GM12878 (cell line): ENCODE measurements at regions not wholly inside any gene's neighbourhood (a gene's known extent, or its start where the extent isn't known, plus 50 kb on each side); places are given as distances from the start of the nearest gene placed in this dataset.

ENCODE experiments used
- ATAC-seq: fragments of 200-7000 bp; cut with Tn5 transposase; 3 replicates; pipeline ENCODE4 v1.9.1; 2020; ENCODE audit warnings: mild to moderate bottlenecking, moderate library complexity
- BruUV-seq: library from RNA; stranded (reverse); fragments of 400-500 nt; replicated peaks from 2 replicates; lab custom pipeline; 2021; lab: Mats Ljungman, UMichigan
- CTCF ChIA-PET: fragments of 300-600 bp; sonication (Branson Sonifier 250); formaldehyde crosslinking; extraction: SDS; loops from one replicate; lab custom pipeline; 2021; ENCODE audit warnings: inconsistent platforms; lab: Yijun Ruan, JAX
- POLR2A ChIA-PET: fragments of 350-600 bp; formaldehyde crosslinking; extraction: SDS; loops from one replicate; lab custom pipeline; 2021; ENCODE audit warnings: inconsistent platforms; lab: Charles Lee
- RAD21 ChIA-PET: fragments of 300-600 bp; sonication (Branson Sonifier 250); formaldehyde crosslinking; loops from one replicate; lab custom pipeline; 2023; ENCODE audit warnings: antibody characterized with exemption; ENCODE audit not compliant: unreplicated experiment; lab: Charles Lee
- SMC1A ChIA-PET: fragments of 300-600 bp; sonication (Branson Sonifier 250); formaldehyde crosslinking; loops from one replicate; lab custom pipeline; 2023; ENCODE audit not compliant: unreplicated experiment, uncharacterized antibody; lab: Charles Lee
- DNase-seq: peaks from one replicate; pipeline ENCODE4 v3.0.0-alpha.2; 2011; ENCODE audit warnings: low read depth, low spot score
- FAIRE-seq: peaks from 3 replicates; lab custom pipeline; 2011; peaks lifted over from hg19 to GRCh38; lab: Jason Lieb, UNC
- H2AFZ ChIP-seq: 2 replicates; pipeline ENCODE4 v1.6.0; 2011; ENCODE audit warnings: low read depth, low read length, control low read depth; ENCODE audit not compliant: control insufficient read depth
- H3K27ac ChIP-seq: 2 replicates; pipeline ENCODE4 v1.5.1; 2011; ENCODE audit warnings: control low read depth; ENCODE audit not compliant: control insufficient read depth, insufficient read depth
- H3K27me3 ChIP-seq, 2 experiments: replicated peaks in 1 of 2; 2 replicates each; pipeline versions ENCODE4 v1.6.0 to v1.6.1; 2011; ENCODE audit warnings: low read length in 1 of 2; ENCODE audit not compliant: control insufficient read depth in 2 of 2, insufficient read depth in 2 of 2
- H3K36me3 ChIP-seq, 2 experiments: 2 replicates each; pipeline ENCODE4 v1.5.1; 2011; ENCODE audit warnings: low read length in 1 of 2; ENCODE audit not compliant: control insufficient read depth in 2 of 2, insufficient read depth in 2 of 2
- H3K4me1 ChIP-seq: 2 replicates; pipeline ENCODE4 v1.6.1; 2011; ENCODE audit warnings: mild to moderate bottlenecking, low read length, moderate library complexity, mixed read lengths; ENCODE audit not compliant: control insufficient read depth, insufficient read depth
- H3K4me2 ChIP-seq: 2 replicates; pipeline ENCODE4 v1.6.0; 2011; ENCODE audit warnings: control low read depth; ENCODE audit not compliant: control insufficient read depth, insufficient read depth
- H3K4me3 ChIP-seq: fragments of 200-600 bp; sonication (generic); 2 replicates; pipeline ENCODE4 v1.5.1; 2016
- H3K79me2 ChIP-seq: 2 replicates; pipeline ENCODE4 v1.6.0; 2011; ENCODE audit warnings: low read length; ENCODE audit not compliant: control insufficient read depth, insufficient read depth
- H3K9ac ChIP-seq: 2 replicates; pipeline ENCODE4 v1.8.0; 2011; ENCODE audit warnings: low read length, control low read depth, mixed read lengths; ENCODE audit not compliant: control insufficient read depth, insufficient read depth
- H3K9me3 ChIP-seq: replicated peaks from 3 replicates; pipeline ENCODE4 v1.5.1; 2011; ENCODE audit warnings: mild to moderate bottlenecking, low read length; ENCODE audit not compliant: control insufficient read depth, insufficient read depth
- H4K20me1 ChIP-seq: 2 replicates; pipeline ENCODE4 v1.6.0; 2011; ENCODE audit not compliant: control insufficient read depth, insufficient read depth
- E2F4 ChIP-seq: IDR thresholded peaks from 2 replicates; pipeline ENCODE4 v1.6.1; 2012; ENCODE audit warnings: low read depth, low read length, improper control_type of control experiment
- ELK1 ChIP-seq: IDR thresholded peaks from 2 replicates; pipeline ENCODE4 v1.6.1; 2012; ENCODE audit warnings: low read depth, low read length, improper control_type of control experiment
- HDAC2 ChIP-seq: fragments of 200-600 bp; sonication (generic); IDR thresholded peaks from 2 replicates; pipeline ENCODE4 v1.6.1; 2017
- JUND ChIP-seq: IDR thresholded peaks from 2 replicates; pipeline ENCODE4 v1.6.1; 2012; ENCODE audit warnings: low read depth, mild to moderate bottlenecking, low read length, improper control_type of control experiment, moderate library complexity
- LARP7 ChIP-seq: fragments of 450-650 bp; IDR thresholded peaks from 2 replicates; pipeline ENCODE4 v1.6.1; 2017; ENCODE audit warnings: mild to moderate bottlenecking
- MTA3 ChIP-seq: IDR thresholded peaks from 2 replicates; pipeline ENCODE4 v1.6.1; 2012; ENCODE audit warnings: low read length, inconsistent platforms, borderline replicate concordance
- NBN ChIP-seq: fragments of 450-650 bp; IDR thresholded peaks from 2 replicates; pipeline ENCODE4 v1.6.1; 2016
- NFYB ChIP-seq: IDR thresholded peaks from 2 replicates; pipeline ENCODE4 v1.6.1; 2011; ENCODE audit warnings: low read depth, mild to moderate bottlenecking, low read length, improper control_type of control experiment, moderate library complexity; ENCODE audit not compliant: insufficient read depth
- PAX8 ChIP-seq: fragments of 450-650 bp; IDR thresholded peaks from 2 replicates; pipeline ENCODE4 v1.6.1; 2017; ENCODE audit warnings: mild to moderate bottlenecking, moderate library complexity
- PBX3 ChIP-seq: IDR thresholded peaks from 2 replicates; pipeline ENCODE4 v1.6.1; 2011; ENCODE audit warnings: mild to moderate bottlenecking, low read depth, low read length, moderate library complexity; ENCODE audit not compliant: insufficient replicate concordance
- RCOR1 ChIP-seq: conservative IDR thresholded peaks from 2 replicates; pipeline ENCODE4 v1.6.1; 2012; ENCODE audit warnings: low read depth, low read length, improper control_type of control experiment
- SMARCA5 ChIP-seq: fragments of 450-650 bp; IDR thresholded peaks from 2 replicates; pipeline ENCODE4 v1.6.1; 2017; ENCODE audit warnings: mild to moderate bottlenecking
- SP1 ChIP-seq: IDR thresholded peaks from one replicate; pipeline ENCODE4 v1.6.1; 2011; ENCODE audit warnings: low read depth, low read length
- TARDBP ChIP-seq: IDR thresholded peaks from 2 replicates; pipeline ENCODE4 v1.6.1; 2016; ENCODE audit warnings: borderline replicate concordance
- TCF7 ChIP-seq: IDR thresholded peaks from 2 replicates; pipeline ENCODE4 v1.6.1; 2014; ENCODE audit warnings: antibody characterized with exemption, borderline replicate concordance
- WRNIP1 ChIP-seq: IDR thresholded peaks from 2 replicates; pipeline ENCODE4 v1.6.1; 2011; ENCODE audit warnings: low read depth, low read length, improper control_type of control experiment, borderline replicate concordance
- ZNF384 ChIP-seq: IDR thresholded peaks from 2 replicates; pipeline ENCODE4 v1.6.1; 2012; ENCODE audit warnings: low read depth, mild to moderate bottlenecking, low read length, improper control_type of control experiment, borderline replicate concordance
- ZSCAN29 ChIP-seq: fragments of 450-650 bp; IDR thresholded peaks from 2 replicates; pipeline ENCODE4 v1.6.1; 2017; ENCODE audit warnings: mild to moderate bottlenecking, moderate library complexity
- WGBS: methylation state at CpG from one replicate; pipeline ENCODE4 v1.1.6; 2016; ENCODE audit warnings: low lambda C conversion rate; ENCODE audit not compliant: insufficient replicate concordance, insufficient coverage; ENCODE audit errors: missing lambda C conversion rate; 5-methylcytosine and 5-hydroxymethylcytosine counted together
- in situ Hi-C: fragments of 300-500 bp; cut with MboI; formaldehyde crosslinking; loops from 9 replicates; pipeline ENCODE4 v1.14.3; 2018; ENCODE audit warnings: mixed read lengths
- intact Hi-C: fragments of 100-400 bp; cut with micrococcal nuclease; formaldehyde crosslinking; loops from one replicate; pipeline ENCODE4 v1.14.2; 2022; ENCODE audit not compliant: unreplicated experiment
- TF ChIP-seq, protein P1 (sequence below): fragments of 450-650 bp; conservative IDR thresholded peaks from 2 replicates; pipeline ENCODE4 v1.6.1; 2017; ENCODE audit warnings: mild to moderate bottlenecking, moderate library complexity

DNA sequence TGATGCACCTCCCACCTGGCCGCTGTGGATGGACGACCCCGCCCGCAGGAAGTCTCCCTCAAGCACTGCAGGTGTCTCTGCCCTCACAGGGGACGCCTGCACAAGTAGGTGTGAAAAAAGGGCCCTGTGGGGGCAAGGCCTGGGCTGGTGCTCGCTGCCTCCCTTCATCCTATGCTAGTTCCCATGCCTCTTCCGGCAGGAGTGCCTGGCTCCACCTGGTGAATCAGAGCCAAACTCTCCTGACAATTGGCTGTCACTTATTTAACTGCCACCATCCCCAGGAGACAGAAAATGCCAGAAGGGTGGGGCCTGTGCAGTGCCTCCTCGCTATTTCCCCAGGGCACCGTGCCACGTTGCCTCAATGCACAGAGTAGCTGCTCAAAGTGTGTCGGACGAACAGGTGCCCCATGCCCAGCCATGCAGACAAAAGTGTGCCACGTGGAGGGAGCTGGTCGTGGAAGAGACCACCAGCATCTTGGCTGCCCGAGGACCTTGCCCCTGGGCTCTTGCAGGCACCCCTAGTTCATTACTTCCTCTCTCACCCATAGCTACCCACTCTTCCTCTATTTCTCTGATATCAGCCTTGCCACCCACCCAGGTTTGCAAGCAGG, 170.7 kb downstream of the SEC14L1 start:
- H3K4me3 ChIP-seq: no peak overlapping the region
- ATAC-seq (no peak), FAIRE-seq (no peak), DNase-seq (no peak)
- SMC1A ChIA-PET: no interaction called here
- H3K79me2 ChIP-seq: no peaks in the 10 kb centered on the region
- H3K4me2 ChIP-seq: no peak overlapping the region
- H3K27ac ChIP-seq: no peak overlapping the region
- H2AFZ ChIP-seq: no peak overlapping the region
- intact Hi-C loops (no loop called here), in situ Hi-C loops (no loop called here)
- RAD21 ChIA-PET: no interaction called here
- BruUV-seq: no TSS peak
- no peaks in the 10 kb centered on the region; a peak in 2 of 4 replicates for H3K36me3 ChIP-seq
- no peaks in the 10 kb centered on the region for H4K20me1 ChIP-seq
- POLR2A ChIA-PET: interaction anchor here (0.6 kb wide), 1 partner anchor 45 kb away, joined by 3 read pairs; no protein-coding TSS in a partner anchor
- no peaks in the 10 kb centered on the region for H3K27me3 ChIP-seq
- H3K4me1 ChIP-seq: peaks cover 6% of the 10 kb centered on the region; the same call in 1 of the 2 replicates
- CTCF ChIA-PET: no interaction called here
- 23% methylated on average over 15 of the region's 15 CpGs for WGBS
- TF ChIP-seq TCF7 (no peak), TARDBP (no peak), RCOR1 (no peak), ZNF384 (no peak), ELK1 (no peak), PBX3 (no peak), JUND (no peak), LARP7 (no peak), E2F4 (no peak), HDAC2 (no peak), SP1 (no peak), ZSCAN29 (no peak), NBN (no peak), NFYB (no peak), WRNIP1 (no peak), MTA3 (no peak), PAX8 (no peak), SMARCA5 (no peak)
- TF ChIP-seq, protein P1, sequence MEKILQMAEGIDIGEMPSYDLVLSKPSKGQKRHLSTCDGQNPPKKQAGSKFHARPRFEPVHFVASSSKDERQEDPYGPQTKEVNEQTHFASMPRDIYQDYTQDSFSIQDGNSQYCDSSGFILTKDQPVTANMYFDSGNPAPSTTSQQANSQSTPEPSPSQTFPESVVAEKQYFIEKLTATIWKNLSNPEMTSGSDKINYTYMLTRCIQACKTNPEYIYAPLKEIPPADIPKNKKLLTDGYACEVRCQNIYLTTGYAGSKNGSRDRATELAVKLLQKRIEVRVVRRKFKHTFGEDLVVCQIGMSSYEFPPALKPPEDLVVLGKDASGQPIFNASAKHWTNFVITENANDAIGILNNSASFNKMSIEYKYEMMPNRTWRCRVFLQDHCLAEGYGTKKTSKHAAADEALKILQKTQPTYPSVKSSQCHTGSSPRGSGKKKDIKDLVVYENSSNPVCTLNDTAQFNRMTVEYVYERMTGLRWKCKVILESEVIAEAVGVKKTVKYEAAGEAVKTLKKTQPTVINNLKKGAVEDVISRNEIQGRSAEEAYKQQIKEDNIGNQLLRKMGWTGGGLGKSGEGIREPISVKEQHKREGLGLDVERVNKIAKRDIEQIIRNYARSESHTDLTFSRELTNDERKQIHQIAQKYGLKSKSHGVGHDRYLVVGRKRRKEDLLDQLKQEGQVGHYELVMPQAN: no peak
- no peaks in the 10 kb centered on the region for H3K9me3 ChIP-seq
- H3K9ac ChIP-seq: no peak overlapping the region
